ENCODE measurements at regions not wholly inside any gene's neighbourhood (a gene's known extent, or its start where the extent isn't known, plus 50 kb on each side); places are given as distances from the start of the nearest gene placed in this dataset.

GRCh38 chr2:21454839-21455238, 331.1 kb downstream of the TDRD15 start:
- TF ChIP-seq CTCF (IDR thresholded peaks at IDR 0.05; ENCODE audit: low read depth, low read length): no peak
- DNase-seq (ENCODE audit: extremely low read depth, low read depth): no peak

- TF ChIP-seq CTCF (IDR thresholded peaks at IDR 0.05; ENCODE audit: low read depth, low read length): no peak
These were observed 338.0 kb downstream of the TDRD15 start for GRCh38 chr2:21461754-21462240.

GRCh38 chr2:21466341-21466927, 342.7 kb downstream of the TDRD15 start:
- no peak for DNase-seq (ENCODE audit: extremely low read depth, low read depth)
- no peak for TF ChIP-seq CTCF (IDR thresholded peaks at IDR 0.05; ENCODE audit: low read depth, low read length)

More at GRCh38 chr2:21461754-21462240, 338.0 kb downstream of the TDRD15 start:
- no peak for DNase-seq (ENCODE audit: extremely low read depth, low read depth)

- DNase-seq (ENCODE audit: extremely low read depth, low read depth): no peak
- no peak for TF ChIP-seq CTCF (IDR thresholded peaks at IDR 0.05; ENCODE audit: low read depth, low read length)
These were observed 343.6 kb downstream of the TDRD15 start for GRCh38 chr2:21467280-21467818.

- no peak for DNase-seq (ENCODE audit: extremely low read depth, low read depth)
- TF ChIP-seq CTCF (IDR thresholded peaks at IDR 0.05; ENCODE audit: low read depth, low read length): no peak
These were observed 344.1 kb downstream of the TDRD15 start for GRCh38 chr2:21467910-21468309.

- no peak for DNase-seq (ENCODE audit: extremely low read depth, low read depth)
These were observed 344.9 kb downstream of the TDRD15 start for GRCh38 chr2:21468624-21469023.

More at GRCh38 chr2:21468624-21469023, 344.9 kb downstream of the TDRD15 start:
- no peak for TF ChIP-seq CTCF (IDR thresholded peaks at IDR 0.05; ENCODE audit: low read depth, low read length)
